B cell (primary cell): ENCODE measurements at regions not wholly inside any gene's neighbourhood (a gene's known extent, or its start where the extent isn't known, plus 50 kb on each side); places are given as distances from the start of the nearest gene placed in this dataset.

Source experiments
- CTCF ChIP-seq: fragments of 200-600 bp; IDR thresholded peaks from one replicate; pipeline ENCODE4 v1.8.0; 2022; ENCODE audit warnings: antibody characterized with exemption, mild to moderate bottlenecking
- EZH2 ChIP-seq: IDR thresholded peaks from 2 replicates; pipeline ENCODE4 v1.6.1; 2012; ENCODE audit warnings: borderline replicate concordance, low read depth, mild to moderate bottlenecking, moderate library complexity, low read length; ENCODE audit not compliant: insufficient read depth, poor library complexity, severe bottlenecking

- TF ChIP-seq CTCF (no peak), EZH2 (no peak)
Measured at GRCh38 chr6:3509336-3509735, 52.5 kb upstream of the SLC22A23 start.
